Activated T-helper 1 cell treated with anti-CD3 and anti-CD28 coated beads, Interleukin-2, amount 50 U/mL, for 16 hours (primary cell): ENCODE measurements at regions not wholly inside any gene's neighbourhood (a gene's known extent, or its start where the extent isn't known, plus 50 kb on each side); places are given as distances from the start of the nearest gene placed in this dataset.

Experiments
- DNase-seq, 2 donors: peaks; one replicate each; pipeline ENCODE4 v3.0.0-alpha.2; 2020; ENCODE audit warnings: low read depth in 1 of 2, low spot score in 1 of 2

DNA sequence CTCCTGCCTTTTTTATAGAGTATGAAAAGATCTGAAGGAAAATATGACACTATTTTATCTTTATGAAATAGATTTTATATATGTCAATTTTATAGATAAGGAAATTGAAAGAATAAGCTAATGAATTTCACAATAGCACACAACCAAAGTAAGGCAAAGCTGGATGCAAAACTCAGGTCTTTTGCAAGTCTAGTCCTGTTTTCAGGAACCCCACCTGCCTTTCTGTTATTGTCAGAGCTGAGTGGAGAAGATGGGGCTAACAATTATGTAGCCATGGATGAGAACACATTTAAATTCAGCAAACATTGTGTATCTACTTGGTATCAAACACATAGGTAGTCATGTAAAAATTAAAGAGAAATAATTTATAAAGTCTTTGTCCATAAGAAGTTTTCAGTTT, 161.5 kb upstream of the ZEB2 start:
- DNase-seq: no peak

DNA sequence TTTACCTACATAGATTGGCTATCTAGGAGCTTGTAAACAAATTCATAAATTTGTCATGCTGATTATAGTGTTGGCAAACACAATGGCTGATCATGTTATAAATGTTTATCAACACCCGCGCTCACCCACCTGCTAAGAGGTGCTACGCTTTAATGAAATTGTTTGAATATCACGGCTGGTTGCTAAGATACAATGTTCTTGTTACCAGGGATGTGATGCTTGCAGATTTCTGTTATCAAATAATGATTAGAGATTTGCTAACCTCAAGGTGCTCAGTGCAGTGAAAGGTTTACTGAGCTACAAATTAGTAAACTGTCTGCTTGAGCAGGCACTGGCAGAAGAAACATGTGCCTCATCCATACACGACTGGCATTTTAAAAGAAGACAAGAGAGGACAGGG, 160.0 kb upstream of the ZEB2 start:
- DNase-seq: no peak

DNA sequence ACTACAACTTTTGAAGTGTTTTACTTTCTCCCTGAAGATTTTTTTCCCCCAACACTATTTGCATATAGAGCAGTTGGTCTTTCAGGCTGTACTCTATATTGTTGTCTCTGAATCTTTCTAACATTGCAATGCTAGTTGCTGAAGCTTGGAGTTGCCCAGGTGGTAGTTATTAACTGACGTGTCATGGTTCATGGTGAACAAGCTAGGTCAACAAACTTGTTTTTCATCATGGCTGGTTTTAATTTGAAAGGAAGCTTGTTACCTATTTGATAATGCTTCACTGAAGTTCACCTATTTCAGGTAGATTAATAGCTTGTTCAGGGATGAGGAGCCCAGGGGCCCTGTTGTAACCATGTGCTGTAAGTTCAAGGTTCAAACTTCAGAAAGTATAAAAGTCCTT, 158.8 kb upstream of the ZEB2 start:
- DNase-seq: no peak

DNA sequence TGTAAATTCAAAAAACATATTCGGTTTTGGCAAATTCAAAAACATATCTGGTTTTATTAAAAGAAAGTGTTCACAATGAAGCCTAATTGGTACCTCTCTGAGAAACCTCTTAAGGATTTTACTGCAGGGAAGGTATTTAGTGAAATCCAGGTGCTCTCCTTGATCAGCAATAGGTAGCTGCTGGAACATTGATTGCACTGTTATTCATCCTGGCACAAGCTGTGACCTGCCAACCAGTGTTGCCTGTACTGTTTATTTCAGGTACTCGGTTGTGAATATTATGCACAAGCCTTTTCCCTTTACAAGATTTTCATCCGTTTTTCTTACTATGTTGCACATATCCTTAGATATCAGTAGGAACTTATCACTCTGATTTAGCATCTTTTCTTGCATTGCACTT, 155.8 kb upstream of the ZEB2 start:
- no peak for DNase-seq

DNA sequence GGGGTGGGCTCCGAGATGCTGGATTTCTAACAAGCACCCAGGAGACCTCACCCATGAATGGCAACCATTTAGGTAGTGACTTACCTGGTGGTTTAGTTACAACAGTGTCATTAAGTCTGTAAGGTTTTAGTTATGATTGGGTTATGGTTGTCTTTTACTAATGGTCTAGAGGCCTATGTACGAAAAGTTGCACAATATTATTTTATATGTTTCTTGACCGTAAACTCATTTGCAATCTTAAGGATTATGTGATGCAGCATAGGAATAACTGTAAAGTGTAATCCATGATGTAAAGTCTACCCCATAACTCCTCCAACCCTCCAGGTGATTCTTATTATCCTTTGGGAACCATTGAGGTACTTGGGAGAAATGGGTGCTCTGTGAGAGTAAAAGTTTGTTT, 155.4 kb upstream of the ZEB2 start:
- no peak for DNase-seq

DNA sequence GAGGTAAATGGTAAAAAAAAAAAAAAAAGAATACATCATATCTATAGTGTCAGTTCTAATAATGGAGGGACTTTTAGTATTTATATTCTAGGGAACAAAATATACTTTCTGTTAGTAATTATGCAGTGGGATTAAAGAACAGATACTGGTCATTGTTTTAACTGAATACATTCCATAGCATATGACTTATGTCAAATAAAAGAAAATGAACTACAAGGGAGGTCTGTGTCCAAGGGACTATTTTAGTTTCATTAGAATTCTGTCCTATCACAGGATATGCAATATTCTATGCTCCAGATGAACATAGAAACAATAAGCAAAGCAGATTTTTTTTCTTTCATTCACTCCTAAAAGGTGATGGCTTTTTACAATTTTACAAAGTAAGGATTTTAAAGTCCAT, 154.2 kb upstream of the ZEB2 start:
- no peak for DNase-seq

DNA sequence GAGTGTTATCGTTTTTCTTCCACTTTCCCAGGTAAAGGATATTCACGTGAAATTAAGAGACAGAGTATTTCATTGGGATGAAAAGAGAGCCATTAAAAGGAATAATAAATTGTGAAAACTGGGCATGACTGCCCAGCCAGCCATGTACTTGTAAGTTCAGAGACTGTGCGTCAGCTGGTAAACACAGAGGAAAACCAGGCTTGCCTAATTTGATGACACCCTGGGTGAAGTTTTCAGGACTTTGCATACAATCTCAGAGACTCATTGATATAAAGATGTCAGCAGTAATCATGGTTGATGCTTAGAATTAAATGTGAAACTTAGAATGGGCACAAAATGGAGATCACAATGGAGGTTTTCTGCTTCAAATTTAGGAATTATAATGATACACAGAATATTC, 153.5 kb upstream of the ZEB2 start:
- no peak for DNase-seq

DNA sequence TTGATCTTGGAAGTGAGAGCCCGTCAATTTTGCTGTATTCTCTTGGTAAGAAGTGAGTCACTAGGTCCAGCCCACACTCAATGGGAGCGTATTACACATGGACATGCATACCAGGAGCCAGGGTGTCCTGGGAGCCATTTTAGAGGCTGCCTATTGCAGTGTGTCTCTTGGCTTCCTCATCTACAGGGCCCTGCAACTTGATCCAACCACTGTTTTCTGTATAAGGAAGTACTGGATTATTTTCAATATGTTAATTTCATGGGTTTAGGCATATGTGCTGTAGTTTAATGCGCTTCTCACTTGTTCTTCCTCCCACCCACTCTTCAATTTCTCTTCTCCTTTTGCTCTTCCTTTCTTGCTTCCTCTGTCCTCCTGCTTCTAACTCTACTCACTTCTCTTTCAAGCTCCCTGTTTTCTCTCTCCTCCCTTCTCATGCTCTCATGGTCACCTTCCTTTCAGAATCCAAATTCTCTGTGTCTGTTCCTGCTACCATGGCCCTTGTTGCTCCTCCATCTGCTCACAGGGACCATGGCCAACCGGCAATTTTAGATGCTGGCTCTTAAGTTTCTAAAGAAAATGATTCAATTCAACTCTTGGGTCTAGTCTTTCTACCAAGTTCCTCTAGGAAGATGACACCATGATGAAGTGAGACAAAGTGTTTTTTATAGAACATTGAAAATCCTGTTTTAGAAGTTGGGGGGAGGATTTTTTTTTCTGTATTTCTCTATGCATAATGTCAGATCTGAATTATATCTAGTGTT, 152.0 kb upstream of the ZEB2 start:
- no peak for DNase-seq

DNA sequence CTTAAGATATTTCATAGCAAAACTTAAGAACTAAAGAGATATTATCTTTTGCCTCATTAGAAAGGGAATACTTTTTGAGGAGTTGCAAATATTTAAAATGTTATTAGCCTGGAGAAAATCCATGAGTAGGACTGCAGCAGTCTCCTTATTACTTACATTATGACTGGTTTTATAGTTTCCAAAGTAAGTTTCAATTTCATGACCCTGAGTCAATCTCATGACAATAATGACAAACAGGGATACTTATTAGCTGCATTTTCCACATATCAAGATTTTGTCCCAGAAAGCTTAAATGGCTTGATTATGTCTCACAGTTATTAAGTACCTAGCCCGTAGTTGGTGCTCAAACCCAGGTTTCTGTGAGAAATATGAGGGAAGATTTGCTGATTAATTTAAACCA, 150.8 kb upstream of the ZEB2 start:
- DNase-seq: no peak

DNA sequence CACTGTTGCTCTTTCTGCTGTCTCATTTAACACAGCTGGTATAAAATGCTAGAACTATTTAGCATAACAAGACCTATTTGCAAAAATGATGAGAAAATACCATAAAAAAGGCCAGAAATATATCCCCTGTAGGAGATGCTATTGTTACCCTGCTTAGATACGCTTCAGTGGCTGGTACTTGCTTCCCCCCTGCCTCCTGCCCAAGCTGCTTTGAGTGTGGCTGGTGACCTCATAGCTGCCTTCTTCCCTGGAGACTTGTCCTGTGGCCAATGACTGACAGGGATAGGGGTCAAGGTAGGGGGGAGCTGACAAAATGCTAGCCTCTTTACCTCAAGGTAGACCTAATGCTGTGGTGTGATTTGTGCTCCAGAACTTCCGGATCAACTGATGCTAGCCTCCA, 150.2 kb upstream of the ZEB2 start:
- DNase-seq: no peak

DNA sequence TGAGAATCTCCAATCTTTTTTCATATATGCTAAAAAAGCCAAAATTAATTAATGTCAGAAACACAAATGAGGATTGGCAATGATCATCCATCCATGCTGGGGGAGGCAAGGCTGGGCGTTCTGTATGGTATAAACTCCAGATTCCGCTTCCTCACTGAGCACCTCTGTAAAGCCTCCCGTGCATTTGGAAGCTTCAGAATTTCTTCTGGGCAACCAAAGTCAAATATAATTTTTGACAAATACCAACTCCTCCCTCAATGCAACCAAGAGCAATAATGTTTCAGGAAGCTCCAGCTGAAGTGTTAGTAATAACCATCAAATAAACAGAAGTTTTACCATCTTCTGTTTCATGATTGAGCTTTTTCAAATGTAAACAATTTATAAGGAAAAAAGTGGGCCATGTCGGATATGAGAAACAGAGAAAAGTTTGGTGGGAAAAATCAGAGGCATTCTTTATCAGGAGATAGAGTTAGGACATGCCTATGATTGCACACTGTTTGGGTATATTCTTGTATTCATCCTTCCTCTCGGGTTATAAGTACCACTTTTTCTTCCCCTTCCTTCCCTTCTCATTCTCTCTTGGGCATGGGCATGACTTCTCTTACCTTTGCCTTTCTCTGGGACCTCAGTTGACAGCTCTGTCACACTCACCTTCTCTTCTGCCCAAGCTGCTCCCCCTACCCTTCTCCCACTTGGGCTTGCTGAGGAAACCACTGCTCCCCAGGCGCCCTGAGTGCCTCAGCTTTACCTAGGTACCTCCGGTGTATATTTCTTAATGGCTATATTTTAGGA, 149.5 kb upstream of the ZEB2 start:
- DNase-seq: no peak

DNA sequence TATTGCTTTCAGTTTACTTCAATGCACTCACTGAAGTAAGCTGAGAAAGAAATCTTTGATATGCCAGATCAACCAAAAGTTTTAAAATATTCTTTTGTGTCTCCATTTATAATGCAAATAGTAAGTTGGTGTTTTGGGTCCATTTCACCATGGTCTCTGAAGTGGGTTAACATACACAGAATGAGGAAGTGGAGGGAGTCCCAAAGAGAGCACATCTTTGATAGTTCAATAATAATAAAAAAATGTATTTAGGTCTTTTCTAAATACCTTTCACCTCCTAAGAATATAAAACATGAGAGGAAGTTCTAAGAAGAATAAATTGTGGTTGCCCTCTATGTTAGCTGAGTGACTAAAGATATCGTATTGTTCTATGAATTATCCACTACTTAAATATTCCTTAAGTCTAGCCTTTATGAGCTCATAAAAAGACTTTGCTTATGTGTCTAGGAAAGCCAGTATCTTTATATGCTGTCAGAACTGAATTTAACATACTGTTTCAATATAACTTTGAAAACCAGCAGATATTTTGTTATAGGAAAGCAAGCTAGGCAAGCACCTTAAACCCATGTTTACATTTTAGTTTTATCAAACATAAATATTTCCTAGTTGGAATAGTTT, 148.7 kb upstream of the ZEB2 start:
- no peak for DNase-seq

DNA sequence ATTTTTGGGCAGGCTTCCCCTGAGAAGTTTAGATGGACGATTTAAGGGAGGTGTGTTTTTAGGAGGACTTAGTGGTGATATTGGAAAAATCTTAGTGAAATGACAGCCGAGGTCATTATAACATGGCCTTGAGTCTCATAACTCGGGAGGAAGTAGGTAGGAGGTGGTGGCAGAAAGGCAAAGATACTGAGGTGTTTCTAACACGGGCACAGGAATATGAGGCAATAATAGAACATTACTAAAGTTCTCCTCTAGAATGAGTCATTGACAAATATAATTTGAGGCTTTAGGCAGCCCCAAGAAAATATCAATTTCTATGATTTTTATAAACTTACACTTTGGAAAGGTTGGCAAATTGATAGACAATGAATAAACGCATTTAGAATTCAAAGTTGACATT, 146.1 kb upstream of the ZEB2 start:
- no peak for DNase-seq

DNA sequence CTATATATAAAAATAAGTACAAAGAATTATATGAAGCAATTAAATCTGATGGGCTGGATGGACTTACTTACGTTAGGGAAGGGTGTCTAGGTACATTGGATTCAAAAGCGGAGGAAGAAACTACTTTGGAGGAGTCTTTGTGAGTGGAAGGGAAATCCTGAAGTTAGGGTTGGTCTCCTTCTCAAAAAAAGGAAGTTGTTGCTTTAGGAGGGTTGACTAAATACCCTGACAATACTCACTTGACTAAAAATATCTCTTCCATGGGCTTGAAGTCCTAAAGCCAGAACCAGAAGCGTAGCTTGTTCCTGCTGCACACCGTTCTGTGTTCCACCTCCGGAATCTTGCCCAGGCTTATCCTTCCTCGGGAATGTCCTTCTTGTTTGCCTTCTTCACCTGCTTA, 143.3 kb upstream of the ZEB2 start:
- DNase-seq: no peak

DNA sequence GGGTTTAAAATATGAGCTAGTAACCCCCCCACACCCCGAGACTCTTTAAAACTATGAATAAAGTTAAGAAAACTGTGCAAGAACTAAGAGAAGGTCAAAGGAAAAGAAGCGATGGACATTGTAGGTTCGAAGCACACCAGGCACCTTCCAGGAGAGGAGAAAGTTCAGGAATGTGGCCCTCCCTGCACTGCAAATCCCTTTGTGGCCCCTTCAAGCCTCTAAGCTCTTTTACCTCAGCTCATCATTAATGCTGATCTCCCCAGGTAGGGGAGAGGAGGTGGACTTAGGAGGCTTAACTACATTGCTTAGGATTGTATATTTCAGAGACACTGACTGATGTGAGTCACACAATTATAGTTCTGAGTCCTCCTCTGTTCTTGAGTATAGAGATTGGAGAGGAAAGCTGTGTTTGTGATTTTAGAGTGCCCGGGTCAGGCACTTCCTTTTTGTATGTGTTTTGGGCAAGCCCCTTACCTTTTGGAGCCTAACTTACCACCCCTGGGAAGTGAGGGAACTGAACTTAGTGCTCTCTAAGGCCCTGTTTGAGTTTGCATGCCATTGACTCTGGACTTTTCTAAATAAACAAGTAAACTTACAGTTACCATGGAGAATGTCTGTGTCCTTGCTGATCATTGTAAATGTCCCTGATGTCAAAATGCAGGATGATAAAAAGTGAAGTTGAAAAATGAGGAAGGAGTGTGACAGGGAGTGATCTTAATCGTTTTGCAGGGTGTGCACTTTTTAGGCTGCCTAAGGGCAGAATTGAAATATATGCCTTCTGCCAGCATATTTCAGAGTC, 140.8 kb upstream of the ZEB2 start:
- DNase-seq: no peak

DNA sequence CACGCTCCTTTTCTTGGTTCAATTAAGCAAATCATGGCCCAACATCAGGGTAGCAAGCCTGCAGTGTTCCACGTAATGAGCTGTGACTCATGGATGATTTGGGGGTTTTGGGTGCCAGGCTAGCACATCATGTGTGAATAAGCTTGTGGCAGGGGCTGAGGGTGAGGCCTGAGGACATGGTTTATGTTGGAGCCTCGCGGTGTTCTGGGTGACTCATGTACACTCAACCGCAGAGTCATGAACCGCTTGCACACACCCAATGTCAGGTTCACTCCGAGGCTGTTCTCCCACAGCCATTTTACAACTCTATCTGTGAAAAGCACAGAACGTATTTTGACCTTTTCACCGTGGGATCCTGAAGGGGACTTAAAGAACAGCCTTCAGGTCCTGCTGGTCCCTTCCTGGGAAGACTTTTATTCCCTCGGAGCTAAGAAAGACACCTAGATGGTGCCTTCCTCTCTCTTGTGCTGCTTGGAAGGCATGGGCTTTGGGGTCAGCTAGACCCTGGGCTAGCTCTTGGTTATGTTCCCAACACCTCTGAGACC, 139.9 kb upstream of the ZEB2 start:
- DNase-seq: peak in 1 of 2 donors; percentile 17

DNA sequence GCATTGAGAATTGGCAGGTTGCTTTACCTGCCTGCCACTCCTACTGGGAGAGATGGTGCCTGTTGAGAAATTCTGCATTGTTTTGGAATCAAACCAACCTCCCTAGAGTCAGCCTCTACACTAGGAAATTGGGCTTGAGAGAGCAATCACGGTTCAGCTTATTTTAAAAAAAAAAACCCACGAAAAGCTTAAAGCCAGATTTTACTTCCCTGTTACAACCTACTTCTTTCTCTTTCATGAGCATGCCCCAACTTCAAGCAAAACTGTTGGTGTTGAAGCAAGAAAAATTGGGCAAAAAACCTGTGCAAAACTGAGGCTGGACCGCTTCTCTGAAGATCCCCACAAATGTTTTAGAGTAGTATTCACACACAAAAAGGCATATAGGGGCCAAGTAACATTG, 134.6 kb upstream of the ZEB2 start:
- no peak for DNase-seq

DNA sequence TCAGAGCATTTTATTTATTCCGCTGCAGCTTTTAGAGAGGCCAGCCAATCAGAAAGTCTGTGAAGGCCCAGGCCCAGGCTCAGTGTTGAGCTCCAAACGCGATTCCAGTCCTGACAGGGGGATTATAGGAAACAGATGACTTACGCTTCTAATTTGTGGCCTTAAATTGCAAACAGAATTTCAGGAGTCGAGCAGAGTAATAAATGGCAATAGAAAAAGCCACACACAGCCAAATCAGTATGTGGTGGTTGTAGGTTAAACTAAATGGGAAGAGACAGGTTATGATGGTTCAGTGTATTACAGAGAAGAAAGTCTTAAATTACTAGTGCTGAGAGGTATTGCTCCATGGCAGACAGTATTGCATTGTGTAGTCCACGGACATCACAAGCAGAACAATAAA, 131.0 kb upstream of the ZEB2 start:
- no peak for DNase-seq

DNA sequence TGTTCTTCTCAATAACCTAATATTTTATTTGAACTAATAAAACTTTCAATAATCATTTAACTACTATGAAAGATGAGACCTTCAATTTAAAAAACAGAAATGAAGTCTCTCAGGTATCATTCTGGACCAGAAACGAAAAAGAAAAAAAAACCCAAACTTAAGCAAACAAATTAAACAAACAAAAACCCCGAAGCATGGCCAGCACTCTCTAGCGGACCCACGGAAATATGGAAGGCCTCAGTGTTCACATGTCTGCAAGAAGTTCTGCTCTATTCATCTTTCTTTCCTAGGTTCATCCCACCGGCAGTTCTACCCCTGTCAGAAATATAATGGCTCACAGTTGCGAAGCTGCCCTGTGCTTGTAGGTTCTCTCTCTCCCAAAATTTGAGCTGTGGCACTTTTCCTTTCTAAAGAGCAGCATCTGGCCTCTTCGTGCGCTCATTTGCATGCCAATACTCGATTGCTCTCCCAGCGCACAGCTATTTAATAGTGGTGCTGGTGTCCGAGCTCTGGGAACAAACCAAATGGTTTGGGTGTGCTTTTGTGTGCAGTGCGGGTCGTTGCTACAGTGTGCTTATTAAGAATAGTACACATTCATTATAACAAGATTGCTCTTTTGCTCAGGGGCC, 129.0 kb upstream of the ZEB2 start:
- DNase-seq: no peak

DNA sequence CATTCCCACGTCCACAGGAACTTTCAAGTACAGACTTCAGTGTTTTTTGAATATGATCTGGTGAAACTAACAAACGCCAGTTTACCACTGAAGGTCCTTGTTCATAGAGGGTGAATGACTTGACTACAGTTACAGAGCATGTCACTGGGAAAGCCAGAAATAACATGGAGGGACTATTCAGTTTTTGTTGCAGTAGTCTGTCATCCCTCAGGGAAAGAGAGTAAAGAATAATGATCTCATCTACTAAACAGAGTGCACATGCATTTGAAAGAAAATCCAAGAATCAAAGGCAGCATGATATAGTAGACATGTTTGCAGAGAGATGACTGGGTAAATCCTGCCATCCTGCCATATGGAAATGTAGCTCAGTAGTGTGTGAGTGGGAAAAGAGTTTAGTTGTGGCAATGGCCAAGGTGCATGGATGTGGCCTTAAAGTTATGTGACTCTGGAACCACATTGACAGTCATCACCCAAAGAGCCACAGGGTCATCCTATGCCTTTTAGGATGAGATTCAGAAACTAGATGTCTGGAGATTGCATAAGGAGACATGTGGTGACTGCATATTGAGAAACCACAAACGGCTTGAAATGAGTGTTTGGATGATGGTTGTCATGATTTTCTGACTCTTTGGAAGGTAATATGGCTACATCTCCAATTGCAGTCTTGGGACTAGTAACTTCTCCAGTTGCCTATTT, 125.3 kb upstream of the ZEB2 start:
- no peak for DNase-seq
